ENCODE measurements at regions not wholly inside any gene's neighbourhood (a gene's known extent, or its start where the extent isn't known, plus 50 kb on each side); places are given as distances from the start of the nearest gene placed in this dataset.

GRCh38 chr3:146843476-146843875 is 238.3 kb upstream of the PLSCR5 start:
- TF ChIP-seq, protein P1, sequence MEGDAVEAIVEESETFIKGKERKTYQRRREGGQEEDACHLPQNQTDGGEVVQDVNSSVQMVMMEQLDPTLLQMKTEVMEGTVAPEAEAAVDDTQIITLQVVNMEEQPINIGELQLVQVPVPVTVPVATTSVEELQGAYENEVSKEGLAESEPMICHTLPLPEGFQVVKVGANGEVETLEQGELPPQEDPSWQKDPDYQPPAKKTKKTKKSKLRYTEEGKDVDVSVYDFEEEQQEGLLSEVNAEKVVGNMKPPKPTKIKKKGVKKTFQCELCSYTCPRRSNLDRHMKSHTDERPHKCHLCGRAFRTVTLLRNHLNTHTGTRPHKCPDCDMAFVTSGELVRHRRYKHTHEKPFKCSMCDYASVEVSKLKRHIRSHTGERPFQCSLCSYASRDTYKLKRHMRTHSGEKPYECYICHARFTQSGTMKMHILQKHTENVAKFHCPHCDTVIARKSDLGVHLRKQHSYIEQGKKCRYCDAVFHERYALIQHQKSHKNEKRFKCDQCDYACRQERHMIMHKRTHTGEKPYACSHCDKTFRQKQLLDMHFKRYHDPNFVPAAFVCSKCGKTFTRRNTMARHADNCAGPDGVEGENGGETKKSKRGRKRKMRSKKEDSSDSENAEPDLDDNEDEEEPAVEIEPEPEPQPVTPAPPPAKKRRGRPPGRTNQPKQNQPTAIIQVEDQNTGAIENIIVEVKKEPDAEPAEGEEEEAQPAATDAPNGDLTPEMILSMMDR (IDR thresholded peaks at IDR 0.05; ENCODE audit: low read depth, low read length), result no peak
- no peak for TF ChIP-seq POLR2A (IDR thresholded peaks at IDR 0.05; ENCODE audit: extremely low read depth, insufficient read length)
- no peak for TF ChIP-seq MYC (IDR thresholded peaks at IDR 0.05; ENCODE audit: low read depth, low read length)
- TF ChIP-seq MAX (IDR thresholded peaks at IDR 0.05; ENCODE audit: low read depth, low read length), result no peak
